ENCODE measurements at regions not wholly inside any gene's neighbourhood (a gene's known extent, or its start where the extent isn't known, plus 50 kb on each side); places are given as distances from the start of the nearest gene placed in this dataset.
"Not testable (repeated sequence)": the region's sequence is repeated elsewhere in the genome, so short reads cannot be mapped to it uniquely, and the experiment has no call there.

GRCh38 chr3:177804646-177805045, 607.4 kb upstream of the TBL1XR1 start:
- DNase-seq: no peak

GRCh38 chr3:177807150-177807875, 610.0 kb upstream of the TBL1XR1 start:
- DNase-seq: no peak

- not testable (repeated sequence) for DNase-seq
Observed at GRCh38 chr3:177808928-177809478, 611.7 kb upstream of the TBL1XR1 start.

DNA sequence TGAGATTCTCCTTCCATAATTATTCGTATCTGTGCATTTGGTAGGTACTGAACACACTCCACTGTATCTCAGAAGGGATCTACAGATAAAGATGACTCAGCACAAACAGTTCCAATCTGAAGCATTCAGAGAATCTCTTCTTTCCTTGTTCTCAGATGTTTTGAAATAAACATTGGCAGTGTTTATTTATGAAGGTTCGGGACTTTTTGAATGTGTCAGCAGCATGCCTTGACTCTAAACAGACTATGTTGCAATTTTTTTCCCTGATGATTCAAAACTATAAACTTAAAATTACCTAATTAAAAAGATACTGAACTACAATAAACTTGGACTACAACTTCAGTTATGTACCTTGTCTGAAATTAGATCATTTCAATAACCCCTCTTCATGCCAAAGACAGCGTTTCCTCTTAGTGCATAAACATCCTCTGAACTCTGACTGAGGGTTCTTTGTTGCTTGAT, 612.9 kb upstream of the TBL1XR1 start:
- DNase-seq: no peak

GRCh38 chr3:177811112-177811511, 613.8 kb upstream of the TBL1XR1 start:
- no peak for DNase-seq

GRCh38 chr3:177811835-177812234, 614.6 kb upstream of the TBL1XR1 start:
- DNase-seq: no peak

DNA sequence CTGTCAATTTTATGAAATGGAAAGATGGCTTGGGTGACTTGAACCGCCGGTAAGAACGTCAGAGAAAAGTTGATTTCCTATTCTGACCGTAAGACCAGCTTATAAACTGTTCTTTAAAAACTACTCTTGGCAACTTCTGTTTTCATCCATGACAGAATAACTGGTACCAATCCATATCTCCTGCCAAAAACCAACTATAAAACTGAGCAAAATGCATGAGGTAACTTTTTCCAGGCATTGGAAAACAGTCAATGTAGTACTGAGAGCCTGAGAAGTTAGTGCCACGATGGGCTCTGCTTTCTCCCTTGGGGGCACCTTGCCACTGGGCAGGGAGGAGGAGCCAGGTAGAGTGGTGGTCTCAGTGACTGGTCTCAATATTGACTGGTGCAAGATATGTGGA, 615.2 kb upstream of the TBL1XR1 start:
- no peak for DNase-seq

DNA sequence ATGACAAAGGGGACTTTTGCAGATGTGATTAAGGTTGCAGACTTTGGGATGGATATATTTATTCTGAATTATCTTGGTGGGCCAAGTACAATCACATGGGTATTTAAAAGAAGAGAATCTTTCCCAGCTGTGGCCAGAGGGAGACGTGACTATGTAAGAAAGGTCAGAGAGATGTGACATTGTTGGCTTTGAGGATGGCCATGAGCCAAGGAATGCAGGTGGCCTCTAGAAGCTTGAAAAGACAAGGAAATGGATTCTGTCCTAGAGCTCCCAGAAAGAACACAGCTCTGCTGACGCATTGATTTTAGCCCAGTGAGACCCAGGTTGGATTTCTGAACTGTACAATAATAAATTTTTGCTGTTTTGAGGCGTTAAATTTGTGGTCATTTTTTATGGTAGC, 616.0 kb upstream of the TBL1XR1 start:
- no peak for DNase-seq

DNA sequence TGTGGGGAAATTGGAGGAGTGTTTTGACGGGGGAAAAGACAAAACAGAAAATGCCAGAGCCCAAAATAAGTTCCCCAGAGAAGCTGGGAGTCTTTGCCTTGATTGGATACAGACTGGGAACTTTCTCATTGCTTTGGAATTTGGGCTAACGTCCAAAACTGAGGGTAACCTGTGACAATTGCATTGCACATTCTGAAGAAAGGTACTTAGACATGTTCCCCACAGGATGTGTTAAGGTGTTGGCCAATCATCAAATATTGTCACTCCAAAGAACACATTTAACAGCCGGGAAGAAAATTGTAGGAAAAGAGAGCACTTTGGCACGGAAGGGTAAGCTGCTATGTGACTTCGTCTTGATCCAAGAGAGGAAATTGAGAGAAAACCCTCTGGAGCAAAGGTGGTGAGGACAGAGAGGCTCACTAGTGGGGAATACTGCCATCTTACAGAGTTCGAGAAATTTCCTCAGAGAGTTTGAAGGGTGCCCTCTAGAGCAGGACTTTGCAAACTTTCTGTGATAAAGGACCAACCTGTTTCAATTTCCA, 619.5 kb upstream of the TBL1XR1 start:
- DNase-seq: no peak

- no peak for DNase-seq
Observed at GRCh38 chr3:177817751-177818150, 620.5 kb upstream of the TBL1XR1 start.

GRCh38 chr3:177818712-177819240, 621.5 kb upstream of the TBL1XR1 start:
- DNase-seq: no peak

DNA sequence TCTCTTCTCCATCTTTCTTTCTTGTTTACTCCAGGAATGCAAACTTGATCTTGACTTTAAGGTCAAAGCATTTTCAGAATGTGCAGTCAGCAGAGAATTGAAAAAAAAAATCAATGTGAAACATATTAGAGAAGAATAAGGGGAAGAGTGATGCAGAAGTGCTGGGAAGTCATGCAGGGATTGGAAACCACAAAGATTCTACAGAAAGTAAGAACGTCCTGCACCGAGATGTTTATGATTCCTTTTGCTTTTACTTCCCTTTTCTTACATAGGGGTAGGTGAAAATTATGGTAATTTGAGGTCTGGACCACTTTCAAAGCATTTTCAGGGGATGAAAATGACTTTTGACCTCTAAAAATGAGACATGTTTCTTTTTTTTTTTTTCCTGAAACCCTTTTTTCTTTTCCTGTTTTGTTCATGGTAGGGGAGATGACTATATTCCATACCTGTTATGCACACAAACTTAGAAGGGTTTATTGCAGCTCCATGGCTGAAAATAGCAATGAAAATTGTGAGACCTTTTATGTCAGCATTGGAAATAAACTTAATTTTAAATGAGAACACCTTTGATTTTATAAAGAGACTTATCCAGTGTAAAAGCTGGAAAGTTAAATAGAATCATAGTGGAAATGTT, 623.5 kb upstream of the TBL1XR1 start:
- DNase-seq: no peak

DNA sequence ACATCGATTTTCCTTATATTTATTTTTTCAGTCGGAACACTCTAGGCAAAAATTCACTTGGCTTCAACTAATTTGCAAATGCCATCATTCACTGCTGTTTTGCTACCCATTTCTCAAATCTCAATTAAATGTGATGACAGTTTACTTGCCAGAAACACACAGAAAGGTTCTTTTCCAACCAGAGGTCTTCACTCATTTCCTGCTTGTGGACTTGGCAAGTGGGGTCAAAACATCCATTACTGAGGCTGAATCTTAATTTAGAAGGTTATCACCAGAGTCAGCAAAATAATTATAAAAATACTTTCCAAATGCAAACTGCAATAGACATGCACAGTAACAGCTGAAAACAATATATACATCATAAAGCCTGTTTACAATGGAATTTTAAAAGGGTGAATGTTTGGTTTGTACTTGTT, 625.4 kb upstream of the TBL1XR1 start:
- DNase-seq: no peak

- no peak for DNase-seq
Observed at GRCh38 chr3:177823701-177824189, 626.5 kb upstream of the TBL1XR1 start.

DNA sequence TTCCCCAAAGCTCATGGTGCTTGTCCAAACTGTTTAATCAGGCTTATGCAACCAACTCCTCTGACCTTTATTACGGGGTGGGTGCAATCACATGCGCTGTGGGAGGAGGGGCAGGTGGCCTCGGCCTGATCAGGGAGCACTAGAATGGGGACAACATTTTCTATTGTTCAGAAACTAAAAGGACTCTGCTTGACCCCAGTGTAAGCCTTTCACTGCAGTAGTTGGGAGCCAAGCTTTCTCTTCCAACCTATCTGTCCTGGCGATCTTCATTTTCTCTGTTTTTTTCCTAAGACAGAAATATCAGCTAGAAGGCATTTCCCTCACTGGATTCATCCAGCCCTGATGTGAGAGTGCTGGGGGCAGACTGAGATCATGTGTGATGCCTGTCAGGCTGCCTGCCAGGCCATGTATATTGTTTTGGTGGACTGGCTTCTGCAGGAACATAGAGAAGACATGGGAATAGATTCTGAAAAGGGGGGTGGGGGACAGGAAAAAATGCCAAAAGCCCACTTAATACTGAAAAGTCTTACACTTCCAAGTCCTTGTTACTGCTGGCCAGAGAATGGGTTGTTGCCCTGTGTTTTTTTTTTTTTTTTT, 627.0 kb upstream of the TBL1XR1 start:
- DNase-seq: no peak

DNA sequence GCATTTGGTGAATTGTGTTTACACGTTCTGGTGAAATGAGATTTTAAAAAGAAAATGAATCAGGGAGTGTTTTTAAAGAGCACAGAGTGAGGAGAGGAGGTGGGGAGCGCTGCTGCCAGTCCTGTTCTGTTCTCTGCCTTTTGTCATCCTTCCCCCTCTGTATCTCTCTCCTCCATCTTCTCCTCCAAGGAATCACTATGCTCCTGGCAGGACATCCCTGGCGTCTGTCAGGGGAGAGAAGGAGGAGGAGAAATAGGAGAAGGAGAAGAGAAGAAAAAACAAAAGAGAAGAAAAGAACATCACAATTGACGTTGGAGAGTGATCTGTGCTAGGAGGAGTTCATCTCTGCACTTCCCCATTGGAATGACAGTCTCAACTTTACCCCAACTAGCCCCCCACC, 627.6 kb upstream of the TBL1XR1 start:
- DNase-seq: no peak

DNA sequence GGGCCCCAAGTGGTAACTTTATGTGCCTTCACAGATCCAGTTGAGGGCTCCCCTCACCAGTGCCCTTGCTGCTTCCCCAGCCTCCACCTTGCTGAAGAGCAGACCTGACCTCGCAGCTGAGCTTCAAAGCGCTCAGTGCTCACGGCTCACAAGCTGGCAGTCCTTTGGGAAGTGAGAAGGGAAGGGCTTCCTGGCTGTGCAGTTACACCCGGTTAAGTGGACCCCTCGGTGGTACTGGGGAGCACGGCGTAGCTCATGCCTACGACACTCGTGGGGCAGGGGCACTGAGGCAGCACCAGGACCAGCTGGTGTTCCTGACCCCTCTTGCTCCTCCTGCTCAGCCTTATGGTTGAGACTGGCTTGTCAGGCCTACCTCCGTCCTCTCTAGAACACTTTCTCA, 629.0 kb upstream of the TBL1XR1 start:
- DNase-seq: no peak

GRCh38 chr3:177827511-177828207, 630.4 kb upstream of the TBL1XR1 start:
- no peak for DNase-seq

GRCh38 chr3:177828208-177828565, 630.9 kb upstream of the TBL1XR1 start:
- no peak for DNase-seq

DNA sequence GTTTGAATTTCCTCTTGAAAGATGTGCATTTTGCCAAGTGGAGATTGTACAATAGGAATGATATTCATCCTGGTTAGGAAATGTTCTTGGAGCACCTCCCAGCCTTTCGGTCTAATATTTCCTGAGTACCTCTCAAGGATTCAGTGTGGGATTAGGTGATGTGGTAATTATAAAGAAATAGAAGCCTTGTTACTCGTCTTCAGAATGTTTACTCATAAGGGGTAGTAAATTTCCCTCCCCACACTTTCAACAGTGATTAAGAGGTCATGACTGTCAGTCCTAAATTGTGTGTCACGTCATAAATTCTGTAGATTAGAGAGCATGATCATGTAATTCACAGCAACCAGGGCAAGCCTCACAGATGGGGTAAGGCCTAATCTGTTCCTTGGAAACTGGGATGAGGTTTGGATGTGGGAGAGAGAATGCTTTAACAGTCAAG, 633.1 kb upstream of the TBL1XR1 start:
- no peak for DNase-seq

GRCh38 chr3:177831361-177831760, 634.1 kb upstream of the TBL1XR1 start:
- no peak for DNase-seq

- DNase-seq: no peak
Observed at GRCh38 chr3:177832880-177833279, 635.6 kb upstream of the TBL1XR1 start.

DNA sequence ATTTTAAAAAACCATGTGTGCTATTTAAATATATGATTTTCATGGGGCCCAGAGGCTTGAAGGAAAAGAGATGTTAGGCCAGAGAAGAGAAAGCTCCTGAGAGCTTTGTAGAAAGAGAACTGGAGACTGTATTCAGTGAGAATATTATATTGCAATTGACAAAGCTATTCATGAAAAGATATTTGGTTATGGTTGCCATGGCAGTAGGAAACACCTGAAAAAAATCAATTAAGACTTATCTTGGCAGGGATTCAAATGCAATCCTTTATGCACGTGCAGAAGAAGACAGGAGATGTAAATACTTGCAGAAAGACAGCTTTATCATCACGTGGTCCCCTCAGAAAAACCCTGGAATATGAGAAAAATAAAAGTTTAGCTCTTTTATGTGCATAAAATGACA, 636.0 kb upstream of the TBL1XR1 start:
- no peak for DNase-seq
